ENCODE measurements at regions not wholly inside any gene's neighbourhood (a gene's known extent, or its start where the extent isn't known, plus 50 kb on each side); places are given as distances from the start of the nearest gene placed in this dataset.

DNA sequence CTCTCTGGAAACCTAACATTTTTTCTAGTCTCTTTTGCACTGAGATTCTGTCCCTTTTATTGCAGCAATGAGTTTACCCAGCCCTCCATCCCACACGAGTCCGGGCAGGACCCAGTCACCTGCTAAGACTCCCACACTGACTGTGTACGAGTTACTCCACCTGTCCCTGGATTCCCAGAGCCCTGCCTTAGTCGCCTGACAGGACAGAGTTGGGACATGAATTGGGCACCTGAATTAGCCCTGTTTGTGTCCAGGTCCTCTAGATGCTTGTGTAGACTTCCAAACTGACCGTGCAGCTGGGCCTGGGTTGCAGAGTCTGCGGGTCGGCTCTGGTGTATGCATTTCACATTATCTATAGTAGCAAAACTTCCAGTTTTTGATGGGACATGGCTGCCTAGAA is 238.7 kb downstream of the VAPA start:
- peaks cover 8% of the 10 kb centered on the region for H3K9me3 Mint-ChIP-seq
- no peaks in the 10 kb centered on the region for H3K4me1 Mint-ChIP-seq (ENCODE audit: low read depth)
- no peak overlapping the region for H3K4me3 Mint-ChIP-seq
- H3K36me3 Mint-ChIP-seq (ENCODE audit: low read depth): no peaks in the 10 kb centered on the region
- H3K27ac Mint-ChIP-seq: no peak overlapping the region
- no peak for DNase-seq (ENCODE audit: low spot score)
- H3K27me3 Mint-ChIP-seq (ENCODE audit: insufficient read depth): no peaks in the 10 kb centered on the region
- intact Hi-C loops (cut with micrococcal nuclease): no loop called here

GRCh38 chr18:10153924-10154752 is 240.3 kb downstream of the VAPA start:
- Mint-ChIP-seq H3K27me3 (ENCODE audit: insufficient read depth) (no peaks in the 10 kb centered on the region), H3K4me3 (no peak overlapping the region), H3K9me3 (peaks cover 8% of the 10 kb centered on the region), H3K27ac (no peak overlapping the region), H3K4me1 (ENCODE audit: low read depth) (no peaks in the 10 kb centered on the region), H3K36me3 (ENCODE audit: low read depth) (no peaks in the 10 kb centered on the region)
- intact Hi-C loops (cut with micrococcal nuclease): no loop called here
- no peak for DNase-seq (ENCODE audit: low spot score)

- Mint-ChIP-seq H3K9me3 (no peaks in the 10 kb centered on the region), H3K4me3 (no peak overlapping the region), H3K36me3 (ENCODE audit: low read depth) (no peaks in the 10 kb centered on the region), H3K4me1 (ENCODE audit: low read depth) (no peaks in the 10 kb centered on the region), H3K27me3 (ENCODE audit: insufficient read depth) (no peaks in the 10 kb centered on the region), H3K27ac (no peak overlapping the region)
- no peak for DNase-seq (ENCODE audit: low spot score)
- intact Hi-C loops (cut with micrococcal nuclease): no loop called here
Observed at GRCh38 chr18:10157706-10158105, 243.9 kb downstream of the VAPA start.

- H3K27ac Mint-ChIP-seq: no peak overlapping the region
- intact Hi-C loops (cut with micrococcal nuclease): no loop called here
- H3K4me1 Mint-ChIP-seq (ENCODE audit: low read depth): no peaks in the 10 kb centered on the region
- no peak for DNase-seq (ENCODE audit: low spot score)
- H3K9me3 Mint-ChIP-seq: no peaks in the 10 kb centered on the region
- peaks cover 2% of the 10 kb centered on the region for H3K27me3 Mint-ChIP-seq (ENCODE audit: insufficient read depth)
- H3K4me3 Mint-ChIP-seq: no peak overlapping the region
- H3K36me3 Mint-ChIP-seq (ENCODE audit: low read depth): no peaks in the 10 kb centered on the region
Observed at GRCh38 chr18:10160251-10160650, 246.4 kb downstream of the VAPA start.

DNA sequence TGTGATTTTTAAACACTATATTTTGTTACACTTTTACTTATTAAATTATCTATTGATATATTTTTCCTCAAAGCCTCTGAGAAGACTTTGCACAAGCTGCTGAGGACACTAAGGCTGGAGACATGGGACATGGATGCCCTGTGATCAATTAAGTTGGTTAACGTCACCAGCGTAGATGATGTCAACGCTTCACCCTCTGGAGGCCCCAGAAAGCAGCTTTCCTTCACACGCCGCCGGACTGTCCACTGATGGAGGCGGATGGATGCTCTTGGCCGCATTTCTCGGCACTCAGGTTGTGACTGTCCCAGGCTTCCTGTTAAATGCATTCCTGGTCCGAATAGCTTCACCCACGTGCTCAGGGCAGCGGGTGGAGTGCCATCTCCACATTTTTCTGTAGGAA is 247.5 kb downstream of the VAPA start:
- H3K36me3 Mint-ChIP-seq (ENCODE audit: low read depth): no peaks in the 10 kb centered on the region
- no peak for DNase-seq (ENCODE audit: low spot score)
- H3K27ac Mint-ChIP-seq: no peak overlapping the region
- H3K9me3 Mint-ChIP-seq: no peaks in the 10 kb centered on the region
- intact Hi-C loops (cut with micrococcal nuclease): no loop called here
- H3K4me3 Mint-ChIP-seq: no peak overlapping the region
- no peaks in the 10 kb centered on the region for H3K4me1 Mint-ChIP-seq (ENCODE audit: low read depth)
- peaks cover 2% of the 10 kb centered on the region for H3K27me3 Mint-ChIP-seq (ENCODE audit: insufficient read depth)

DNA sequence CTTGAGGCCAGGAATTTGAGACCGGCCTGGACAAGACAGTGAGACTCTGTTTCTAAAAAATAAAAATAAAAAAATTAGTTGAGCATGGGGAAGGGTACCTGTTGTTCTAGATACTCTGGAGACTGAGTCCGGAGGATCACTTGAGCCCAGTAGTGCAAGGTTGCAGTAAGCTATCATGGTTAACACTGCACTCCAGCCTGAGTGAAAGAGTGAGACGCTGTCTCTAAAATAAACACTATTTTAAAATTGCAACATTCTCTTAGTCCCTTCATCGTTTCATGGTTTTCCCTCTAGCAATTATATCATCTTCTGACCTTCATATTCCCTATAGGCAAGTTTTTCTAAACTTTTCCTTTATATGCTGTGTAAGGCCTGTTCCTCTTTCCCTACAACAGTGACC is 248.5 kb downstream of the VAPA start:
- Mint-ChIP-seq H3K27ac (no peak overlapping the region), H3K4me1 (ENCODE audit: low read depth) (no peaks in the 10 kb centered on the region), H3K27me3 (ENCODE audit: insufficient read depth) (peaks cover 2% of the 10 kb centered on the region), H3K4me3 (no peak overlapping the region), H3K36me3 (ENCODE audit: low read depth) (no peaks in the 10 kb centered on the region), H3K9me3 (no peaks in the 10 kb centered on the region)
- no peak for DNase-seq (ENCODE audit: low spot score)
- intact Hi-C loops (cut with micrococcal nuclease): no loop called here

GRCh38 chr18:10164271-10165071 is 250.7 kb downstream of the VAPA start:
- Mint-ChIP-seq H3K36me3 (ENCODE audit: low read depth) (no peaks in the 10 kb centered on the region), H3K4me1 (ENCODE audit: low read depth) (no peaks in the 10 kb centered on the region), H3K27ac (no peak overlapping the region), H3K27me3 (ENCODE audit: insufficient read depth) (peaks cover 2% of the 10 kb centered on the region), H3K9me3 (no peaks in the 10 kb centered on the region), H3K4me3 (no peak overlapping the region)
- intact Hi-C loops (cut with micrococcal nuclease): no loop called here
- no peak for DNase-seq (ENCODE audit: low spot score)

- Mint-ChIP-seq H3K27me3 (ENCODE audit: insufficient read depth) (peaks cover 2% of the 10 kb centered on the region), H3K36me3 (ENCODE audit: low read depth) (no peaks in the 10 kb centered on the region), H3K4me3 (no peak overlapping the region), H3K27ac (no peak overlapping the region), H3K4me1 (ENCODE audit: low read depth) (no peaks in the 10 kb centered on the region), H3K9me3 (no peaks in the 10 kb centered on the region)
- intact Hi-C loops (cut with micrococcal nuclease): no loop called here
- no peak for DNase-seq (ENCODE audit: low spot score)
Observed at GRCh38 chr18:10166164-10166807, 252.5 kb downstream of the VAPA start.

DNA sequence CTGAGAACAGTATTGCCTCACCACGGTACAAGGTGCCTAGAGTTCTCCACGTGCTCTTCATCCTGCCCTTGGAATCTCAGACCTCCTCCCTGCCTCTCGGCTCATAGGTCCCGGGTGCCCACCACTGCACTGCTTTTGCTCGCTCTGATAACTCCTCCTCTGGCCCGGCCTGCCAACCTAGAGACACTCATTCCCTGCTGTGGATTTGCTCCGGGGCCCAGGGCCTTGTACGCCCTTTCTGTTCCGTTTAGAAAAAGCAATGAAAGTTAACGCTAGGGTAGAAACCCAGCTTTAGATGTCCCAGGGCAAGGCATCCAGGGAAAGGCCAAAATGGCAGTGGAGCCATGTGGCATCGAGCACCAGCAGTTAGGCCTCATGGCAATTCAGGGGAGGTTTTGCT is 253.9 kb downstream of the VAPA start:
- Mint-ChIP-seq H3K4me3 (no peak overlapping the region), H3K36me3 (ENCODE audit: low read depth) (no peaks in the 10 kb centered on the region), H3K4me1 (ENCODE audit: low read depth) (no peaks in the 10 kb centered on the region), H3K27me3 (ENCODE audit: insufficient read depth) (peaks cover 2% of the 10 kb centered on the region), H3K27ac (no peak overlapping the region), H3K9me3 (no peaks in the 10 kb centered on the region)
- DNase-seq (ENCODE audit: low spot score): no peak
- intact Hi-C loops (cut with micrococcal nuclease): no loop called here

DNA sequence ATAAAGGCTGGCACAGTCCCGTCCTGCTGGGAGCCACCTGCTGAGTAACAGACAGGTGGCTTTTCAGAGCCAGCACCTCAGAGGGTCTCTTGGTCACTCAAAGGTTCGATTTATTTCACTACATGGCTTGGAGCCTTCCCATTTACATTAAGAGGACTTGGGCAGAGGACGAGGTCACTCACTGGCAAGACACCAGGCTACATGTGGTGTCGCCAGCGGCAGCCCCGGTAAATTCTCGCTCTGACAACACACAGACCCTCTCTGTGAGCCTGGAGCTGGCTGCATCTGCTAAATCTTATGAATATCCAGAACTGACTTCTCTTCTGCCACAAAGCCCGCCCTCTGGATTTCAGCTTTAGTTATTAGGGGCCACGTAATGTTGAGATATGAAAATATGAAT is 254.7 kb downstream of the VAPA start:
- Mint-ChIP-seq H3K27ac (no peak overlapping the region), H3K9me3 (no peaks in the 10 kb centered on the region), H3K4me1 (ENCODE audit: low read depth) (no peaks in the 10 kb centered on the region), H3K27me3 (ENCODE audit: insufficient read depth) (no peaks in the 10 kb centered on the region), H3K4me3 (no peak overlapping the region), H3K36me3 (ENCODE audit: low read depth) (no peaks in the 10 kb centered on the region)
- no peak for DNase-seq (ENCODE audit: low spot score)
- intact Hi-C loops (cut with micrococcal nuclease): no loop called here

- DNase-seq (ENCODE audit: low spot score): no peak
- Mint-ChIP-seq H3K4me1 (ENCODE audit: low read depth) (no peaks in the 10 kb centered on the region), H3K36me3 (ENCODE audit: low read depth) (no peaks in the 10 kb centered on the region), H3K27ac (no peak overlapping the region), H3K9me3 (no peaks in the 10 kb centered on the region), H3K4me3 (no peak overlapping the region), H3K27me3 (ENCODE audit: insufficient read depth) (no peaks in the 10 kb centered on the region)
- intact Hi-C loops (cut with micrococcal nuclease): no loop called here
Observed at GRCh38 chr18:10169064-10169562, 255.3 kb downstream of the VAPA start.

DNA sequence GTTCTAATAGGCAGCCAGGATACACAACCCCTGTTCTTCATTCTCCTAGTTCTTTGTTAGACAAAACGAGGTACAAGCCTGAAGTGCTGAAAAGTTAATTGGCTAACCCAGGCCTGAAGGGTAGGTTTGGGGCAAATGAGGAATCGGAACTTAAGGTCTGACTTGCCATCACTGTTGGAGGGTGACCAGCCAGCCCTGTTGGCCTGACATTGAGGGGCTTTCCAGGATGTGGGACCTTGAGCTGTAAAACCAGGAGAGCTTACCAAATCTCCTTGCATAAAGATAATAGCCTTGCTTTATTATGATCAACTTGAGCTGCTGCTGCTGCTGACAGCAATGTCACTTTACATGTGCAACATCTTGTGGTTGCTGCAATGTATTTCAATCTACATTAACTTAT is 256.0 kb downstream of the VAPA start:
- no peaks in the 10 kb centered on the region for H3K9me3 Mint-ChIP-seq
- intact Hi-C loops (cut with micrococcal nuclease): no loop called here
- no peaks in the 10 kb centered on the region for H3K36me3 Mint-ChIP-seq (ENCODE audit: low read depth)
- H3K4me3 Mint-ChIP-seq: no peak overlapping the region
- DNase-seq (ENCODE audit: low spot score): no peak
- no peaks in the 10 kb centered on the region for H3K4me1 Mint-ChIP-seq (ENCODE audit: low read depth)
- H3K27me3 Mint-ChIP-seq (ENCODE audit: insufficient read depth): no peaks in the 10 kb centered on the region
- H3K27ac Mint-ChIP-seq: no peak overlapping the region

GRCh38 chr18:10170375-10170774 is 256.6 kb downstream of the VAPA start:
- no peaks in the 10 kb centered on the region for H3K9me3 Mint-ChIP-seq
- intact Hi-C loops (cut with micrococcal nuclease): no loop called here
- no peaks in the 10 kb centered on the region for H3K27me3 Mint-ChIP-seq (ENCODE audit: insufficient read depth)
- H3K4me1 Mint-ChIP-seq (ENCODE audit: low read depth): no peaks in the 10 kb centered on the region
- no peak for DNase-seq (ENCODE audit: low spot score)
- no peaks in the 10 kb centered on the region for H3K36me3 Mint-ChIP-seq (ENCODE audit: low read depth)
- H3K27ac Mint-ChIP-seq: no peak overlapping the region
- no peak overlapping the region for H3K4me3 Mint-ChIP-seq
